Colonic mucosa (tissue), 4 donors: ENCODE measurements at regions not wholly inside any gene's neighbourhood (a gene's known extent, or its start where the extent isn't known, plus 50 kb on each side); places are given as distances from the start of the nearest gene placed in this dataset.
"Not testable (repeated sequence)": the region's sequence is repeated elsewhere in the genome, so short reads cannot be mapped to it uniquely, and the experiment has no call there.

Experiments used
- DNase-seq: peaks from one replicate; pipeline ENCODE4 v3.0.0-alpha.2; 2020
- H3K27ac ChIP-seq: fragments of 200-600 bp; one replicate; pipeline ENCODE4 v1.8.0; 2021
- H3K27me3 ChIP-seq: fragments of 200-600 bp; one replicate; pipeline ENCODE4 v1.8.0; 2021
- H3K36me3 ChIP-seq: fragments of 200-600 bp; one replicate; pipeline ENCODE4 v1.8.0; 2021
- H3K4me1 ChIP-seq: fragments of 200-600 bp; one replicate; pipeline ENCODE4 v1.8.0; 2021; ENCODE audit warnings: mild to moderate bottlenecking
- H3K4me3 ChIP-seq: fragments of 200-600 bp; one replicate; pipeline ENCODE4 v1.8.0; 2021
- H3K9ac ChIP-seq, 2 donors: one replicate each; pipeline ENCODE4 v1.7.0; 2013; ENCODE audit warnings: control low read depth in 2 of 2, low read depth in 2 of 2, low read length in 2 of 2
- H3K9me3 ChIP-seq: fragments of 200-600 bp; one replicate; pipeline ENCODE4 v1.8.0; 2021
- CTCF ChIP-seq: fragments of 200-600 bp; IDR thresholded peaks from one replicate; pipeline ENCODE4 v1.8.0; 2022; ENCODE audit warnings: antibody characterized with exemption, mild to moderate bottlenecking
- intact Hi-C: fragments of 100-400 bp; cut with DNase I; formaldehyde crosslinking; loops from one replicate; pipeline ENCODE4 v1.14.1; 2022
- donor health status: healthy.
- donor health status: DM: no; HTN: no; CAD: no.
- donor health status: DM: no; HTN: no; CAD: no.

- H3K9me3 ChIP-seq, result no peaks in the 10 kb centered on the region
- no peaks in the 10 kb centered on the region for H3K27me3 ChIP-seq
- intact Hi-C loops, result no loop called here
- no peaks in the 10 kb centered on the region for H3K36me3 ChIP-seq
- H3K4me1 ChIP-seq, result no peaks in the 10 kb centered on the region
- no peak overlapping the region for H3K4me3 ChIP-seq
- no peak for TF ChIP-seq CTCF
- H3K27ac ChIP-seq, result peak overlapping the region; percentile 12
- no peak overlapping the region for H3K9ac ChIP-seq
- no peak for DNase-seq
Observed at GRCh38 chr6:156425359-156426020, 351.7 kb upstream of the ARID1B start.

- Histone ChIP-seq H3K27me3 (no peaks in the 10 kb centered on the region), H3K4me3 (no peak overlapping the region), H3K36me3 (no peaks in the 10 kb centered on the region), H3K9me3 (no peaks in the 10 kb centered on the region), H3K27ac (no peak overlapping the region), H3K9ac (no peak overlapping the region), H3K4me1 (no peaks in the 10 kb centered on the region)
- intact Hi-C loops, result no loop called here
- TF ChIP-seq CTCF, result no peak
- no peak for DNase-seq
Observed at GRCh38 chr6:156423829-156424228, 353.3 kb upstream of the ARID1B start.

- intact Hi-C loops, result no loop called here
- no peaks in the 10 kb centered on the region for H3K36me3 ChIP-seq
- no peaks in the 10 kb centered on the region for H3K9me3 ChIP-seq
- no peak for DNase-seq
- no peaks in the 10 kb centered on the region for H3K27me3 ChIP-seq
- no peak overlapping the region for H3K27ac ChIP-seq
- no peak overlapping the region for H3K9ac ChIP-seq
- no peaks in the 10 kb centered on the region for H3K4me1 ChIP-seq
- TF ChIP-seq CTCF, result no peak
- no peak overlapping the region for H3K4me3 ChIP-seq
Observed at GRCh38 chr6:156423075-156423474, 354.1 kb upstream of the ARID1B start.

GRCh38 chr6:156421933-156422332 lies 355.2 kb upstream of the ARID1B start:
- TF ChIP-seq CTCF, result no peak
- Histone ChIP-seq H3K9me3 (no peaks in the 10 kb centered on the region), H3K4me1 (no peaks in the 10 kb centered on the region), H3K4me3 (no peak overlapping the region), H3K27me3 (no peaks in the 10 kb centered on the region), H3K9ac (no peak overlapping the region), H3K36me3 (no peaks in the 10 kb centered on the region), H3K27ac (no peak overlapping the region)
- no peak for DNase-seq
- intact Hi-C loops, result no loop called here

GRCh38 chr6:156421301-156421700 lies 355.9 kb upstream of the ARID1B start:
- DNase-seq, H3K36me3 ChIP-seq, H3K4me1 ChIP-seq, H3K4me3 ChIP-seq, intact Hi-C loops, H3K9me3 ChIP-seq, H3K27me3 ChIP-seq, H3K9ac ChIP-seq, H3K27ac ChIP-seq: not testable (repeated sequence)

GRCh38 chr6:156420172-156420993 lies 356.8 kb upstream of the ARID1B start:
- no peak overlapping the region for H3K4me3 ChIP-seq
- H3K9ac ChIP-seq, result no peak overlapping the region
- no peak for DNase-seq
- H3K27me3 ChIP-seq, result no peaks in the 10 kb centered on the region
- no peaks in the 10 kb centered on the region for H3K9me3 ChIP-seq
- no peak overlapping the region for H3K27ac ChIP-seq
- no peak for TF ChIP-seq CTCF
- H3K4me1 ChIP-seq, result no peaks in the 10 kb centered on the region
- intact Hi-C loops, result no loop called here
- no peaks in the 10 kb centered on the region for H3K36me3 ChIP-seq
